MCF 10A (cell line): ENCODE measurements at regions not wholly inside any gene's neighbourhood (a gene's known extent, or its start where the extent isn't known, plus 50 kb on each side); places are given as distances from the start of the nearest gene placed in this dataset.

Experiments used
- BruUV-seq: library from RNA; stranded (reverse); fragments of 400-500 nt; replicated peaks from 2 replicates; lab custom pipeline; 2021; lab: Mats Ljungman, UMichigan
- CTCF ChIA-PET: fragments of 300-600 bp; sonication (Branson Sonifier 250); formaldehyde crosslinking; extraction: SDS; loops from one replicate; lab custom pipeline; 2021; ENCODE audit warnings: antibody characterized with exemption, inconsistent platforms; lab: Yijun Ruan, JAX
- POLR2A ChIA-PET: fragments of 300-600, 350-650 bp; sonication (Branson Sonifier 250); formaldehyde crosslinking; extraction: SDS; loops from one replicate; lab custom pipeline; 2020; ENCODE audit warnings: antibody characterized with exemption, inconsistent platforms; lab: Yijun Ruan, JAX
- DNase-seq: peaks from one replicate; pipeline ENCODE4 v3.0.0-alpha.2; 2018; ENCODE audit not compliant: unreplicated experiment
- H3K27ac Mint-ChIP-seq: one replicate; pipeline ENCODE4 v1.8.0; 2022; ENCODE audit warnings: mild to moderate bottlenecking, low read depth, mixed read lengths; ENCODE audit not compliant: unreplicated experiment
- H3K27me3 Mint-ChIP-seq: one replicate; pipeline ENCODE4 v1.8.0; 2022; ENCODE audit warnings: mixed read lengths; ENCODE audit not compliant: insufficient read depth, unreplicated experiment
- H3K36me3 Mint-ChIP-seq: one replicate; pipeline ENCODE4 v1.8.0; 2022; ENCODE audit warnings: mild to moderate bottlenecking, moderate library complexity, mixed read lengths; ENCODE audit not compliant: insufficient read depth, unreplicated experiment
- H3K4me1 Mint-ChIP-seq: one replicate; pipeline ENCODE4 v1.8.0; 2022; ENCODE audit warnings: mixed read lengths; ENCODE audit not compliant: insufficient read depth, unreplicated experiment
- H3K4me3 Mint-ChIP-seq: one replicate; pipeline ENCODE4 v1.8.0; 2022; ENCODE audit warnings: mild to moderate bottlenecking, moderate library complexity, mixed read lengths; ENCODE audit not compliant: unreplicated experiment
- H3K9me3 Mint-ChIP-seq: one replicate; pipeline ENCODE4 v1.8.0; 2022; ENCODE audit warnings: mixed read lengths; ENCODE audit not compliant: unreplicated experiment
- CTCF ChIP-seq: fragments of 200-600 bp; IDR thresholded peaks from one replicate; pipeline ENCODE4 v1.8.0; 2022; ENCODE audit warnings: antibody characterized with exemption, mild to moderate bottlenecking; ENCODE audit not compliant: unreplicated experiment
- intact Hi-C: fragments of 100-400 bp; cut with micrococcal nuclease; formaldehyde crosslinking; loops from 2 replicates; pipeline ENCODE4 v1.14.1; 2022

DNA sequence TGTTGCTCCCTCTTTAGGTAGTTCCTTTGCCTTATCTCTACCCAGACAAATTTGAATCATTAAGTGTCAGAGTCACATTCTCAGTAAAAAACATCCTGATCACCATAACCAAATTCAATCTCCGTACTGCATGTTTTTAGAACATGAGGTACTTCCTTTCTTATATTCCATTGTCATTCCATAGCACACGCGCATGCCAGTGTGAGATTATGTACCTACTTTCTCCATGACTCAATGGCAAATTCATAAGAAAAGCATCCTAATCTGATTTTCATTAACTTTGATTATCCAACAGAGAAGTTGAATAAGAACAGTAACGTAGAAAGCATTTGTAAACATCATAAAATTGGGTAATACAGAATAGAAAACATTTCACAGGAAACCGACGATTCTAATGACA, 1118.6 kb upstream of the CDH9 start:
- Mint-ChIP-seq H3K27ac (no peak overlapping the region), H3K4me3 (no peak overlapping the region), H3K4me1 (no peaks in the 10 kb centered on the region), H3K27me3 (no peaks in the 10 kb centered on the region), H3K36me3 (no peaks in the 10 kb centered on the region), H3K9me3 (no peaks in the 10 kb centered on the region)
- BruUV-seq = no TSS peak
- no peak for DNase-seq
- TF ChIP-seq CTCF = no peak
- ChIA-PET CTCF (interaction anchor here (0.7 kb wide), 1 partner anchor 420 kb away, joined by 3 read pairs; no protein-coding TSS in a partner anchor), POLR2A (interaction anchor here (0.7 kb wide), 1 partner anchor 8 kb away, joined by 3 read pairs; no protein-coding TSS in a partner anchor)
- intact Hi-C loops = no loop called here

DNA sequence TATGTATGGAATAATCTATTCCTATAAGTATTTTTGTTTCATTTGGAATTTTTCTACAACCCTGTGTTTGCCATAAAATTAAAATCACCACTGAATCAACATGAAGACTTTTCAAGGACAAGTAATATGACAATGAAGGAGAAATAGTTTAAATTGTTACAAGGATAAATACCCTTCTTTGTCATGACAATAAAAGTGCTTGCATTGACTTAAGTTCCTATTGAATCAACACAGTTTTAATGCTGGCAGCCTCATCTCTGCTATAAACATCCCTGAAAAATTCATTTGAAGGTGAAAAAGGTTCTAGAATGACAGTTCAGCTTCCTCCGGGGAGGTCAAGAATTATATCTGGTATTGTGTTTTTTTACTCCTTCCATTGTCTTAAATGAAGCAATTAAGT, 1105.1 kb upstream of the CDH9 start:
- no peaks in the 10 kb centered on the region for H3K36me3 Mint-ChIP-seq
- DNase-seq = no peak
- no TSS peak for BruUV-seq
- CTCF ChIA-PET = interaction anchor here (0.6 kb wide), 1 partner anchor 622 kb away, joined by 3 read pairs; no protein-coding TSS in a partner anchor
- intact Hi-C loops = no loop called here
- H3K9me3 Mint-ChIP-seq = no peaks in the 10 kb centered on the region
- H3K27me3 Mint-ChIP-seq = no peaks in the 10 kb centered on the region
- H3K27ac Mint-ChIP-seq = no peak overlapping the region
- TF ChIP-seq CTCF = no peak
- no peaks in the 10 kb centered on the region for H3K4me1 Mint-ChIP-seq
- POLR2A ChIA-PET = interaction anchor here (0.7 kb wide), 2 partner anchors 15 to 574 kb away, joined by 3 read pairs; no protein-coding TSS in a partner anchor
- no peak overlapping the region for H3K4me3 Mint-ChIP-seq

DNA sequence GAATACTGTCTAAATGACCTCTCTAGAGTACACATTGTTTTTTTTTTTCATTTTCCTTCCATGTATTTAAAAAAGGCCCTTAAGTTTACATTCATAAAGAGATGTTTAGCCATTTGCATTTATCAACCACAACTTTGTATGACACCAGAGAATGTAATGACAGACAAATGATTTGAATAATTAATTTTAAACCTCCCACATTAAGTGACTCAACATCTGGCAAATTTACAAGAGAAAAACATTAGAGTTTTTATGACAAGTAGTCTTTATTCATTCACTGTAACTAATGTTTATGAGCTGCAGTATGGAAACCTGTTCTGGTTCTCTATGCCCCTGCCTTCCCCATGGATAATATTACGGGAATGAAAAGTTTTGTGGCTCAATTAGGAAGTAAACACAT, 1093.8 kb upstream of the CDH9 start:
- ChIA-PET POLR2A (no interaction called here), CTCF (interaction anchor here (0.6 kb wide), 1 partner anchor 552 kb away, joined by 4 read pairs; no protein-coding TSS in a partner anchor)
- no peak for TF ChIP-seq CTCF
- Mint-ChIP-seq H3K4me1 (peaks cover 4% of the 10 kb centered on the region), H3K36me3 (no peaks in the 10 kb centered on the region), H3K9me3 (peaks cover 5% of the 10 kb centered on the region), H3K27me3 (no peaks in the 10 kb centered on the region), H3K27ac (no peak overlapping the region), H3K4me3 (no peak overlapping the region)
- BruUV-seq = no TSS peak
- DNase-seq = no peak
- intact Hi-C loops = no loop called here

DNA sequence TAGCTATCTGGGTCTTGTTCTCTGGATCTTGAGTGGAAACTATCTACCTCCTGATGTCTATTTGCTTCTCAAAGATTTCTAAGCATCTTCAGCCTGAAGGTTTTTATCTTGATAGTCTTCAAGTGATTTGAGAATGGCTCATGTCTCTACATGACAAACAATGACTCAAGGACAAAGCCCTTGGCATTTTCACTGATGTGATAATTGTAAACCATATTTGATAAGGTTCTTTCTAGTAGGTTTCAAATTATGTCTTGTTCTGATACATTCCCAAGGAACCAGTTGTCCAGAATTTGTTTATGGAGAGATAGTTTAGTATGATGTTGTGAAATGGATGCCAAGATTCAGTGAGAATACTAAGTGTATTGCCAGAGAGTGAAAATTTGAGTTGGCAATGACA, 1079.3 kb upstream of the CDH9 start:
- H3K4me1 Mint-ChIP-seq = no peaks in the 10 kb centered on the region
- CTCF ChIA-PET = no interaction called here
- DNase-seq = no peak
- H3K4me3 Mint-ChIP-seq = no peak overlapping the region
- peaks cover 2% of the 10 kb centered on the region for H3K9me3 Mint-ChIP-seq
- no TSS peak for BruUV-seq
- no peaks in the 10 kb centered on the region for H3K27me3 Mint-ChIP-seq
- intact Hi-C loops = no loop called here
- POLR2A ChIA-PET = no interaction called here
- H3K27ac Mint-ChIP-seq = no peak overlapping the region
- TF ChIP-seq CTCF = no peak
- no peaks in the 10 kb centered on the region for H3K36me3 Mint-ChIP-seq
